Thoracic aorta (tissue), 2 donors: ENCODE measurements at regions not wholly inside any gene's neighbourhood (a gene's known extent, or its start where the extent isn't known, plus 50 kb on each side); places are given as distances from the start of the nearest gene placed in this dataset.
"Not testable (repeated sequence)": the region's sequence is repeated elsewhere in the genome, so short reads cannot be mapped to it uniquely, and the experiment has no call there.

Experiments used
- ATAC-seq: fragments of 150-250 bp; one replicate; pipeline ENCODE4 v1.8.0; 2017; ENCODE audit warnings: low read depth; ENCODE audit not compliant: insufficient number of reproducible peaks, low FRiP score
- DNase-seq: peaks from one replicate; pipeline ENCODE4 v3.0.0-alpha.2; 2020; ENCODE audit warnings: low spot score
- H3K27ac ChIP-seq, 2 donors: fragments of 200-600 bp; sonication (generic); 1 replicate in 1 of 2; 2 replicates in 1 of 2; pipeline ENCODE4 v1.5.1; 2016; ENCODE audit warnings: mild to moderate bottlenecking in 2 of 2, moderate library complexity in 2 of 2
- H3K27me3 ChIP-seq: fragments of 200-600 bp; sonication (generic); replicated peaks from 2 replicates; pipeline ENCODE4 v1.6.0; 2016; ENCODE audit warnings: mild to moderate bottlenecking; ENCODE audit not compliant: insufficient read depth
- H3K36me3 ChIP-seq: fragments of 200-600 bp; sonication (generic); one replicate; pipeline ENCODE4 v1.5.1; 2016
- H3K4me1 ChIP-seq, 2 donors: fragments of 200-600 bp; sonication (generic); 1 replicate in 1 of 2; 2 replicates in 1 of 2; pipeline versions ENCODE4 v1.5.1 to v1.6.0; 2016; ENCODE audit warnings: low read depth in 2 of 2, mild to moderate bottlenecking in 1 of 2; ENCODE audit not compliant: control insufficient read depth in 1 of 2
- H3K4me3 ChIP-seq: fragments of 200-600 bp; sonication (generic); 2 replicates; pipeline ENCODE4 v1.5.1; 2016; ENCODE audit warnings: mild to moderate bottlenecking
- H3K9me3 ChIP-seq: fragments of 200-600 bp; sonication (generic); 2 replicates; pipeline ENCODE4 v1.5.1; 2016
- CTCF ChIP-seq: fragments of 200-600 bp; sonication (generic); IDR thresholded peaks from one replicate; pipeline ENCODE4 v1.5.1; 2019; ENCODE audit warnings: antibody characterized with exemption

GRCh38 chr1:189103956-189104355 is 1373.7 kb downstream of the BRINP3 start:
- H3K36me3 ChIP-seq, result no peaks in the 10 kb centered on the region
- H3K27me3 ChIP-seq, result no peaks in the 10 kb centered on the region
- H3K9me3 ChIP-seq, result no peaks in the 10 kb centered on the region
- no peak overlapping the region for H3K27ac ChIP-seq
- no peak for TF ChIP-seq CTCF
- no peaks in the 10 kb centered on the region for H3K4me1 ChIP-seq
- H3K4me3 ChIP-seq, result no peak overlapping the region
- ATAC-seq (no peak), DNase-seq (no peak)

DNA sequence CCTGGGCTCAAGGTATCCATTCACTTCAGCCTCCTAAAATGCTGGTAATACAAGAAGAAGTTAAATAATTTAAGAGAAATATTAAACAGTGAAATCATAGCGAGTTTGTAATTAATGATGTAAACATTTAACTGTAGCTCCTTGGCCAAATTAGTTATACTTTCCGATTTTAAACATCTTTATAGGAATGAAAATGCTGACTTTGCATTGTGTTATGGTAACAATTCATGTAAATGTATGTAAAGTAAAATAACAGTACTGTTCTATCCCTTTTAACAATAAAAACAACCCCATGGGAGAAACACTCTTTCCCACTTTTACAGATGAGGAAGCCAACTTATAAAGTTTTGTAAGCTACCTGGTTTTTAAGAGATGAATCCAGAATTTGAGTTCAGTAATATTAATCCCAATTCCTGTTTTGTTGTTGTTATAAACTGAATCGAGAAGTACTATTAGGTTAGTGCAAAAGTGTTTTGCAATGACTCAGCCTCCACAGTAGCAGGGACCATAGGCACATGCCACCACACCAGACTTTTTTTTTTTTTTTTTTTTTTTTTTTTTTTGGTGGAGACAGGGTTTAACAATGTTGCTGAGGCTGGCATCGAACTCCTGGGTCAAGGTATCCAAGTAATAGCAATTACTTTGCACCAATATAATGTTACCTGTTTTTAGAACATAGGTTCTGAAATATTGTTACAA is 1360.4 kb downstream of the BRINP3 start:
- no peak for DNase-seq
- ATAC-seq, result no peak
- H3K9me3 ChIP-seq, result no peaks in the 10 kb centered on the region
- no peaks in the 10 kb centered on the region for H3K36me3 ChIP-seq
- no peaks in the 10 kb centered on the region for H3K27me3 ChIP-seq
- H3K4me1 ChIP-seq, result no peaks in the 10 kb centered on the region
- no peak for TF ChIP-seq CTCF
- H3K4me3 ChIP-seq, result no peak overlapping the region
- no peak overlapping the region for H3K27ac ChIP-seq

GRCh38 chr1:189121941-189122340 is 1355.7 kb downstream of the BRINP3 start:
- no peaks in the 10 kb centered on the region for H3K4me1 ChIP-seq
- H3K4me3 ChIP-seq, result no peak overlapping the region
- no peaks in the 10 kb centered on the region for H3K27me3 ChIP-seq
- no peak for TF ChIP-seq CTCF
- ATAC-seq, result no peak
- H3K27ac ChIP-seq, result no peak overlapping the region
- DNase-seq, result no peak
- no peaks in the 10 kb centered on the region for H3K36me3 ChIP-seq
- no peaks in the 10 kb centered on the region for H3K9me3 ChIP-seq

GRCh38 chr1:189125694-189126093 is 1352.0 kb downstream of the BRINP3 start:
- no peaks in the 10 kb centered on the region for H3K27me3 ChIP-seq
- DNase-seq (no peak), ATAC-seq (no peak)
- H3K4me1 ChIP-seq, result no peaks in the 10 kb centered on the region
- H3K9me3 ChIP-seq, result no peaks in the 10 kb centered on the region
- TF ChIP-seq CTCF, result no peak
- H3K36me3 ChIP-seq, result no peaks in the 10 kb centered on the region
- no peak overlapping the region for H3K4me3 ChIP-seq
- no peak overlapping the region for H3K27ac ChIP-seq

DNA sequence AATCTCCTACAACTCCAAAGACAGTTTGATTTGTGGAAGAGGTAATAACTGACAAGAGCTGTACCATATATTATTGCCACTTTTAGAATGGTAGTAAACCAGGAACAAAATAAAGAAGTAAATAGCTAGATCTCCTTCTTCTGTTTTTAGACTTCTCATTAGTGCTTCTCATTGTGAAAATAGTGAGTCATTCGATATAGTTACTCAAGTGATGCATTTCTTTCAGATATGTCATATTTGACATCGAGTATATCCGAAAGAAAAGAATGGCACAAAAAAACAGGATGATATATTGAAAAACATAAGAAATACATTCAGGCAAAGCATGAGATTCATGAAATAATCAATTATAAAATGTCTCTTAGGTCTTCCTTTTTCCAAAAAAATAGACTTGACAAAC is 1346.1 kb downstream of the BRINP3 start:
- TF ChIP-seq CTCF, result no peak
- H3K27me3 ChIP-seq, result no peaks in the 10 kb centered on the region
- no peaks in the 10 kb centered on the region for H3K4me1 ChIP-seq
- no peak overlapping the region for H3K27ac ChIP-seq
- DNase-seq (no peak), ATAC-seq (no peak)
- no peaks in the 10 kb centered on the region for H3K9me3 ChIP-seq
- H3K36me3 ChIP-seq, result no peaks in the 10 kb centered on the region
- no peak overlapping the region for H3K4me3 ChIP-seq

DNA sequence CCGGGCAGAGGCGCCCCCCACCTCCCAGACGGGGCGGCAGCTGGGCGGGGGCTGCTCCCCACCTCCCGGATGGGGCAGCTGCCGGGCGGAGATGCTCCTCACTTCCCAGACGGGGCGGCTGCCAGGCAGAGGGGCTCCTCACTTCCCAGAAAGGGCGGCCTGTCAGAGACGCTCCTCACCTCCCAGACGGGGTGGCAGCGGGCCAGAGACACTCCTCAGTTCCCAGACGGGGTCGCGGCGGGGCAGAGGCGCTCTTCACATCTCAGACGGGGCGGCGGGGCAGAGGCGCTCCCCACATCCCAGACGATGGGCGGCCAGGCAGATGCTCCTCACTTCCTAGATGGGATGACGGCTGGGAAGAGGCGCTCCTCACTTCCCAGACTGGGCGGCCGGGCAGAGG is 1337.9 kb downstream of the BRINP3 start:
- not testable (repeated sequence) for H3K4me1 ChIP-seq, DNase-seq, H3K4me3 ChIP-seq, H3K27me3 ChIP-seq, H3K36me3 ChIP-seq, H3K27ac ChIP-seq, ATAC-seq, H3K9me3 ChIP-seq
